Keratinocyte (primary cell): ENCODE measurements at regions not wholly inside any gene's neighbourhood (a gene's known extent, or its start where the extent isn't known, plus 50 kb on each side); places are given as distances from the start of the nearest gene placed in this dataset.

Experiments used
- DNase-seq: peaks from one replicate; pipeline ENCODE4 v3.0.0-alpha.2; 2011; ENCODE audit warnings: low read depth, missing footprints, low spot score
- FAIRE-seq: peaks from 2 replicates; lab custom pipeline; 2011; peaks lifted over from hg19 to GRCh38; lab: Jason Lieb, UNC
- H2AFZ ChIP-seq: 2 replicates; pipeline ENCODE4 v1.6.0; 2012; ENCODE audit warnings: low read length, control low read depth, inconsistent platforms; ENCODE audit not compliant: control insufficient read depth
- H3K27ac ChIP-seq: 2 replicates; pipeline ENCODE4 v1.5.1; 2011; ENCODE audit warnings: low read length; ENCODE audit not compliant: control insufficient read depth, insufficient read depth
- H3K27me3 ChIP-seq: 3 replicates; pipeline ENCODE4 v1.6.0; 2011; ENCODE audit warnings: low read length; ENCODE audit not compliant: control insufficient read depth, insufficient read depth; ENCODE audit errors: extremely low read depth
- H3K36me3 ChIP-seq, 2 experiments: 2 replicates in 1 of 2; 3 replicates in 1 of 2; pipeline ENCODE4 v1.5.1; 2011; ENCODE audit warnings: low read length in 2 of 2, mild to moderate bottlenecking in 1 of 2; ENCODE audit not compliant: control insufficient read depth in 2 of 2, insufficient read depth in 2 of 2; ENCODE audit errors: extremely low read depth in 1 of 2
- H3K4me1 ChIP-seq: 3 replicates; pipeline ENCODE4 v1.5.1; 2011; ENCODE audit warnings: low read length; ENCODE audit not compliant: control insufficient read depth, insufficient read depth; ENCODE audit errors: extremely low read depth
- H3K4me2 ChIP-seq: 3 replicates; pipeline ENCODE4 v1.6.0; 2011; ENCODE audit warnings: low read depth, low read length; ENCODE audit not compliant: control insufficient read depth, insufficient read depth; ENCODE audit errors: extremely low read depth
- H3K4me3 ChIP-seq, 3 experiments: fragments of 200-600 bp in 1 of 3; sonication (generic) in 1 of 3; 2 replicates in 2 of 3; 3 replicates in 1 of 3; pipeline ENCODE4 v1.5.1; 2011 to 2016; ENCODE audit warnings: low read length in 3 of 3, mild to moderate bottlenecking in 3 of 3, control low read depth in 2 of 3, inconsistent platforms in 1 of 3, low read depth in 1 of 3, mixed read lengths in 1 of 3, mixed run types in 1 of 3, moderate library complexity in 1 of 3; ENCODE audit not compliant: control insufficient read depth in 2 of 3, insufficient read depth in 2 of 3; ENCODE audit errors: extremely low read depth in 1 of 3
- H3K79me2 ChIP-seq: 2 replicates; pipeline ENCODE4 v1.6.0; 2012; ENCODE audit warnings: low read length; ENCODE audit not compliant: control insufficient read depth, insufficient read depth
- H3K9ac ChIP-seq: 3 replicates; pipeline ENCODE4 v1.6.0; 2011; ENCODE audit warnings: low read length; ENCODE audit not compliant: control insufficient read depth, insufficient read depth; ENCODE audit errors: extremely low read depth
- H3K9me1 ChIP-seq: 3 replicates; pipeline ENCODE4 v1.6.0; 2011; ENCODE audit warnings: low read length; ENCODE audit not compliant: control insufficient read depth, insufficient read depth; ENCODE audit errors: extremely low read depth
- H3K9me3 ChIP-seq: 2 replicates; pipeline ENCODE4 v1.5.1; 2012; ENCODE audit warnings: low read depth, low read length; ENCODE audit not compliant: control insufficient read depth
- H4K20me1 ChIP-seq: 3 replicates; pipeline ENCODE4 v1.6.0; 2011; ENCODE audit warnings: low read length; ENCODE audit not compliant: control insufficient read depth, insufficient read depth; ENCODE audit errors: extremely low read depth
- EZH2 ChIP-seq: IDR thresholded peaks from one replicate; pipeline ENCODE4 v1.6.1; 2012; ENCODE audit warnings: inconsistent platforms, mild to moderate bottlenecking, low read length, moderate library complexity
- dilution Hi-C: fragments of 300-500 bp; cut with MboI; formaldehyde crosslinking; loops from one replicate; pipeline ENCODE4 v1.7.0; 2020; ENCODE audit warnings: low sequenced_read_pairs; ENCODE audit not compliant: extremely low pct_ligation_motif_present
- TF ChIP-seq, protein P1 (sequence below), 3 experiments: IDR thresholded peaks in 1 of 3; conservative IDR thresholded peaks in 1 of 3; optimal IDR thresholded peaks in 1 of 3; 2 replicates in 2 of 3; 3 replicates in 1 of 3; pipeline versions ENCODE3 to v1.5.1; 2011; ENCODE audit warnings: low read length in 3 of 3, mild to moderate bottlenecking in 3 of 3, moderate library complexity in 2 of 3, control low read depth in 1 of 3, inconsistent platforms in 1 of 3; ENCODE audit not compliant: insufficient read depth in 2 of 3; ENCODE audit errors: extremely low read depth in 1 of 3

DNA sequence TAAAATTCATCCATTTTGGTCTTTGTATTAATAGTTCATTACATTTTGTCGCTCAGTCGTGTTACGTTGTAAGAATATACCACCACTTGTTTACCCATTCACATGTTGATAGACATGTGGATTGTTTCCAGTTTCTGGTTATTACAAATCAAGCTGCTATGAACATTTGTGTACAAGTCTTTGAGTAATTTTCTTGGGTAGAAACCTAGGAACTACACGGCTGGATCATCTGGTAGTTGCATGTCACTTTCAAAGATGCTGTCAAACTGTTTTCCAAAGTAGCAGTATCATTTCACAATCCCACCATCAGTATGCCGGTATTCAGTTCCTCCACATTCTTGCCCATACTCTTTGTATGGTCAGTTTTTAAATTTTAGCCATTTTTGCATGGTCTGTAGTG, 98.0 kb downstream of the GASK1B start:
- Histone ChIP-seq H2AFZ (no peak overlapping the region), H3K9ac (no peak overlapping the region), H3K9me3 (no peaks in the 10 kb centered on the region), H3K4me3 (no peak overlapping the region), H3K4me1 (no peaks in the 10 kb centered on the region), H3K27me3 (no peaks in the 10 kb centered on the region), H3K4me2 (no peak overlapping the region), H3K36me3 (no peaks in the 10 kb centered on the region), H4K20me1 (no peaks in the 10 kb centered on the region), H3K27ac (no peak overlapping the region), H3K9me1 (no peaks in the 10 kb centered on the region), H3K79me2 (no peaks in the 10 kb centered on the region)
- no peak for DNase-seq
- no peak for FAIRE-seq
- dilution Hi-C loops, result no loop called here
- no peak for TF ChIP-seq EZH2
- TF ChIP-seq, protein P1, sequence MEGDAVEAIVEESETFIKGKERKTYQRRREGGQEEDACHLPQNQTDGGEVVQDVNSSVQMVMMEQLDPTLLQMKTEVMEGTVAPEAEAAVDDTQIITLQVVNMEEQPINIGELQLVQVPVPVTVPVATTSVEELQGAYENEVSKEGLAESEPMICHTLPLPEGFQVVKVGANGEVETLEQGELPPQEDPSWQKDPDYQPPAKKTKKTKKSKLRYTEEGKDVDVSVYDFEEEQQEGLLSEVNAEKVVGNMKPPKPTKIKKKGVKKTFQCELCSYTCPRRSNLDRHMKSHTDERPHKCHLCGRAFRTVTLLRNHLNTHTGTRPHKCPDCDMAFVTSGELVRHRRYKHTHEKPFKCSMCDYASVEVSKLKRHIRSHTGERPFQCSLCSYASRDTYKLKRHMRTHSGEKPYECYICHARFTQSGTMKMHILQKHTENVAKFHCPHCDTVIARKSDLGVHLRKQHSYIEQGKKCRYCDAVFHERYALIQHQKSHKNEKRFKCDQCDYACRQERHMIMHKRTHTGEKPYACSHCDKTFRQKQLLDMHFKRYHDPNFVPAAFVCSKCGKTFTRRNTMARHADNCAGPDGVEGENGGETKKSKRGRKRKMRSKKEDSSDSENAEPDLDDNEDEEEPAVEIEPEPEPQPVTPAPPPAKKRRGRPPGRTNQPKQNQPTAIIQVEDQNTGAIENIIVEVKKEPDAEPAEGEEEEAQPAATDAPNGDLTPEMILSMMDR (optimal IDR thresholded peaks at IDR 0.05 in 1 of 3, IDR thresholded peaks at IDR 0.05 in 1 of 3, conservative IDR thresholded peaks at IDR 0.05 in 1 of 3; ENCODE audit: extremely low read depth in 1 of 3, insufficient read depth in 2 of 3, low read length in 3 of 3), result no peak

DNA sequence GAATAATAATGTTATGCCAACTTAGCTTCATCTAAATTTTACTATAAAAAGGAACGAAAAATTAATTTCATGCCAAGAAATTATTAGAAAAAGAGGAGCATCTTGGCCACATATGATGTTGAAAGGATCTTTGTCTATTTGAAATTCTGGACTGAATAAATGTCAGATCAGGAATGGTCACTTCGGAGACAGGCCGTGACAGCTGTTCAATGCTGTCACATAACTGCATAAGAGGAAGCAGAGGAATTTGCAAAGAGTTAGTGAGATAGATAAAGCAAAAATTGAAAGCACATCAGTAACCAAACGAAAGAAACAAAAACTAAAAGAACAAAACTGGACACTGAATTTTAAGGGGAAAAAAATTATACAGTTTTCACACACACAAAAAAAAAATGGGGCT, 100.9 kb downstream of the GASK1B start:
- Histone ChIP-seq H3K9me3 (no peaks in the 10 kb centered on the region), H3K27ac (no peak overlapping the region), H3K79me2 (no peaks in the 10 kb centered on the region), H3K9ac (no peak overlapping the region), H3K36me3 (no peaks in the 10 kb centered on the region), H3K4me1 (no peaks in the 10 kb centered on the region), H3K27me3 (no peaks in the 10 kb centered on the region), H3K4me3 (no peak overlapping the region), H3K9me1 (no peaks in the 10 kb centered on the region), H3K4me2 (no peak overlapping the region), H4K20me1 (no peaks in the 10 kb centered on the region), H2AFZ (no peak overlapping the region)
- dilution Hi-C loops, result no loop called here
- no peak for FAIRE-seq
- no peak for DNase-seq
- TF ChIP-seq, protein P1 (optimal IDR thresholded peaks at IDR 0.05 in 1 of 3, IDR thresholded peaks at IDR 0.05 in 1 of 3, conservative IDR thresholded peaks at IDR 0.05 in 1 of 3; ENCODE audit: extremely low read depth in 1 of 3, insufficient read depth in 2 of 3, low read length in 3 of 3), result no peak
- no peak for TF ChIP-seq EZH2
